ENCODE measurements at regions not wholly inside any gene's neighbourhood (a gene's known extent, or its start where the extent isn't known, plus 50 kb on each side); places are given as distances from the start of the nearest gene placed in this dataset.

- no peak overlapping the region for H2AFZ ChIP-seq (ENCODE audit: low read length)
- POLR2A ChIA-PET (ENCODE audit: unreplicated experiment), result no interaction called here
- TF ChIP-seq EZH2phosphoT487 (IDR thresholded peaks at IDR 0.05; ENCODE audit: borderline replicate concordance, low read length) (no peak), CTCF (conservative IDR thresholded peaks at IDR 0.05; ENCODE audit: low read depth, low read length) (no peak), EZH2 (IDR thresholded peaks at IDR 0.05; ENCODE audit: low read length, unreplicated experiment) (no peak)
- H3K4me1 ChIP-seq (ENCODE audit: insufficient read depth, low read length), result peaks cover 11% of the 10 kb centered on the region; the same call in 1 of the 2 replicates
- BruUV-seq (replicated peaks), result no TSS peak
- no peaks in the 10 kb centered on the region for H3K9me3 ChIP-seq (ENCODE audit: low read length)
- ATAC-seq (no peak), DNase-seq (no peak)
- H3K4me3 ChIP-seq (ENCODE audit: low read length), result no peak overlapping the region
- H4K20me1 ChIP-seq (ENCODE audit: low read length), result no peaks in the 10 kb centered on the region
- H3K4me2 ChIP-seq (ENCODE audit: low read length), result no peak overlapping the region
- intact Hi-C loops (cut with micrococcal nuclease), result no loop called here
- no peaks in the 10 kb centered on the region for H3K79me2 ChIP-seq (ENCODE audit: low read length)
- no peak overlapping the region for H3K27ac ChIP-seq (ENCODE audit: low read length)
- H3K36me3 ChIP-seq (ENCODE audit: low read depth, low read length), result no peaks in the 10 kb centered on the region
- H3K9me2 ChIP-seq (replicated peaks; ENCODE audit: low read length), result no peaks in the 10 kb centered on the region
- H3K9ac ChIP-seq (ENCODE audit: low read length), result no peak overlapping the region
- no peaks in the 10 kb centered on the region for H3K27me3 ChIP-seq (ENCODE audit: low read length)
- CTCF ChIA-PET, result no interaction called here
- H3F3A ChIP-seq (ENCODE audit: low read length, unreplicated experiment), result no peaks in the 10 kb centered on the region
Measured at GRCh38 chr9:106400950-106401349, 462.0 kb upstream of the ZNF462 start.

GRCh38 chr9:106403081-106403480 is 459.9 kb upstream of the ZNF462 start:
- DNase-seq (peak; percentile 76), ATAC-seq (peak; percentile 59)
- Histone ChIP-seq H3K36me3 (ENCODE audit: low read depth, low read length) (no peaks in the 10 kb centered on the region), H3K4me2 (ENCODE audit: low read length) (no peak overlapping the region), H3F3A (ENCODE audit: low read length, unreplicated experiment) (no peaks in the 10 kb centered on the region), H3K27ac (ENCODE audit: low read length) (no peak overlapping the region), H3K4me3 (ENCODE audit: low read length) (no peak overlapping the region), H4K20me1 (ENCODE audit: low read length) (no peaks in the 10 kb centered on the region), H2AFZ (ENCODE audit: low read length) (no peak overlapping the region), H3K9me3 (ENCODE audit: low read length) (no peaks in the 10 kb centered on the region), H3K9me2 (replicated peaks; ENCODE audit: low read length) (no peaks in the 10 kb centered on the region), H3K4me1 (ENCODE audit: insufficient read depth, low read length) (peaks cover 11% of the 10 kb centered on the region; the same call in 1 of the 2 replicates), H3K27me3 (ENCODE audit: low read length) (no peaks in the 10 kb centered on the region), H3K79me2 (ENCODE audit: low read length) (no peaks in the 10 kb centered on the region), H3K9ac (ENCODE audit: low read length) (no peak overlapping the region)
- no TSS peak for BruUV-seq (replicated peaks)
- POLR2A ChIA-PET (ENCODE audit: unreplicated experiment), result no interaction called here
- CTCF ChIA-PET, result no interaction called here
- intact Hi-C loops (cut with micrococcal nuclease), result no loop called here
- no peak for TF ChIP-seq CTCF (conservative IDR thresholded peaks at IDR 0.05; ENCODE audit: low read depth, low read length)
- TF ChIP-seq EZH2phosphoT487 (IDR thresholded peaks at IDR 0.05; ENCODE audit: borderline replicate concordance, low read length), result no peak
- TF ChIP-seq EZH2 (IDR thresholded peaks at IDR 0.05; ENCODE audit: low read length, unreplicated experiment), result no peak

DNA sequence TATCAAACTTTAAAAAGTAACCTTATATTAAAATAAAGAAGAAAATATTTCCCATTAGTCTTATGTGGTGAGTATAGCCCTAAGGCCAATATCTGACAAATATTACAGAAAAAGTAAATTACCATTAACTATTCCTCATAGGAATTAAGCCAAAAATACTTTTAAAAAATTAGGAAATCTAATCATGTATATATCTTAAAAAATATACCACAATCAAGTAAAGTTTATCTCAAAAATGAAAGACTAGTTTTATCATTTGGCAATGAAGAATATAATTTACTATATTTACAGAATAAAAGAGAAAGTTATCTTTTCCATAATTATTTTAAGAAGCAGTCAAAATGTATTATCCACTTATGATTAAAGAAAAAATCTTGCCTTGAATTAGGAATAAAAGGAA is 458.8 kb upstream of the ZNF462 start:
- H3K79me2 ChIP-seq (ENCODE audit: low read length), result no peaks in the 10 kb centered on the region
- ATAC-seq, result no peak
- no peak overlapping the region for H3K4me2 ChIP-seq (ENCODE audit: low read length)
- TF ChIP-seq CTCF (conservative IDR thresholded peaks at IDR 0.05; ENCODE audit: low read depth, low read length), result no peak
- no peak for TF ChIP-seq EZH2 (IDR thresholded peaks at IDR 0.05; ENCODE audit: low read length, unreplicated experiment)
- no peak for TF ChIP-seq EZH2phosphoT487 (IDR thresholded peaks at IDR 0.05; ENCODE audit: borderline replicate concordance, low read length)
- ChIA-PET POLR2A (ENCODE audit: unreplicated experiment) (no interaction called here), CTCF (no interaction called here)
- no peaks in the 10 kb centered on the region for H3K9me3 ChIP-seq (ENCODE audit: low read length)
- intact Hi-C loops (cut with micrococcal nuclease), result no loop called here
- H3K36me3 ChIP-seq (ENCODE audit: low read depth, low read length), result no peaks in the 10 kb centered on the region
- BruUV-seq (replicated peaks), result no TSS peak
- no peak overlapping the region for H3K9ac ChIP-seq (ENCODE audit: low read length)
- H2AFZ ChIP-seq (ENCODE audit: low read length), result no peak overlapping the region
- H3F3A ChIP-seq (ENCODE audit: low read length, unreplicated experiment), result no peaks in the 10 kb centered on the region
- no peaks in the 10 kb centered on the region for H3K9me2 ChIP-seq (replicated peaks; ENCODE audit: low read length)
- H3K27me3 ChIP-seq (ENCODE audit: low read length), result no peaks in the 10 kb centered on the region
- peaks cover 11% of the 10 kb centered on the region; the same call in 1 of the 2 replicates for H3K4me1 ChIP-seq (ENCODE audit: insufficient read depth, low read length)
- no peaks in the 10 kb centered on the region for H4K20me1 ChIP-seq (ENCODE audit: low read length)
- no peak overlapping the region for H3K4me3 ChIP-seq (ENCODE audit: low read length)
- DNase-seq, result no peak
- H3K27ac ChIP-seq (ENCODE audit: low read length), result no peak overlapping the region
